Astrocyte of the hippocampus (primary cell): ENCODE measurements at regions not wholly inside any gene's neighbourhood (a gene's known extent, or its start where the extent isn't known, plus 50 kb on each side); places are given as distances from the start of the nearest gene placed in this dataset.
"Not testable (repeated sequence)": the region's sequence is repeated elsewhere in the genome, so short reads cannot be mapped to it uniquely, and the experiment has no call there.

ENCODE experiments used
- DNase-seq: peaks from one replicate; pipeline ENCODE4 v3.0.0; 2011; ENCODE audit warnings: low read depth, low spot score

GRCh38 chr7:106562711-106563366, 98.1 kb downstream of the CCDC71L start:
- no peak for DNase-seq

GRCh38 chr7:106561666-106562411, 99.1 kb downstream of the CCDC71L start:
- DNase-seq = no peak

GRCh38 chr7:106561151-106561550, 99.8 kb downstream of the CCDC71L start:
- no peak for DNase-seq

- DNase-seq = no peak
Observed at GRCh38 chr7:106560482-106560881, 100.5 kb downstream of the CCDC71L start.

- not testable (repeated sequence) for DNase-seq
Observed at GRCh38 chr7:106556244-106556643, 104.7 kb downstream of the CCDC71L start.

GRCh38 chr7:106554623-106555022, 106.3 kb downstream of the CCDC71L start:
- not testable (repeated sequence) for DNase-seq

- DNase-seq = no peak
Observed at GRCh38 chr7:106553446-106553836, 107.5 kb downstream of the CCDC71L start.

- DNase-seq = no peak
Observed at GRCh38 chr7:106552645-106553445, 108.1 kb downstream of the CCDC71L start.

- no peak for DNase-seq
Observed at GRCh38 chr7:106551936-106552335, 109.0 kb downstream of the CCDC71L start.

GRCh38 chr7:106548491-106548890, 112.5 kb downstream of the CCDC71L start:
- DNase-seq = no peak

- no peak for DNase-seq
Observed at GRCh38 chr7:106545275-106545674, 115.7 kb downstream of the CCDC71L start.

- DNase-seq = no peak
Observed at GRCh38 chr7:106543221-106543757, 117.7 kb downstream of the CCDC71L start.

GRCh38 chr7:106542550-106543220, 118.3 kb downstream of the CCDC71L start:
- peak; percentile 85 for DNase-seq

- no peak for DNase-seq
Observed at GRCh38 chr7:106538638-106539037, 122.3 kb downstream of the CCDC71L start.

GRCh38 chr7:106537119-106537518, 123.8 kb downstream of the CCDC71L start:
- DNase-seq = no peak

GRCh38 chr7:106536079-106536478, 124.9 kb downstream of the CCDC71L start:
- no peak for DNase-seq

GRCh38 chr7:106535234-106535932, 125.6 kb downstream of the CCDC71L start:
- peak; percentile 17 for DNase-seq

- DNase-seq = no peak
Observed at GRCh38 chr7:106534271-106534846, 126.6 kb downstream of the CCDC71L start.

- not testable (repeated sequence) for DNase-seq
Observed at GRCh38 chr7:106530183-106530582, 130.8 kb downstream of the CCDC71L start.

- DNase-seq = not testable (repeated sequence)
Observed at GRCh38 chr7:106526617-106527016, 134.3 kb downstream of the CCDC71L start.

GRCh38 chr7:106524690-106525059, 136.3 kb downstream of the CCDC71L start:
- DNase-seq = no peak
